Loucy (cell line): ENCODE measurements at regions not wholly inside any gene's neighbourhood (a gene's known extent, or its start where the extent isn't known, plus 50 kb on each side); places are given as distances from the start of the nearest gene placed in this dataset.

ENCODE experiments used
- CTCF ChIP-seq: fragments of 200-600 bp; sonication (generic); conservative IDR thresholded peaks from 2 replicates; pipeline ENCODE4 v1.5.1; 2014; ENCODE audit warnings: mild to moderate bottlenecking, antibody characterized with exemption, low read length
- EZH2phosphoT487 ChIP-seq: fragments of 200-600 bp; IDR thresholded peaks from 2 replicates; pipeline ENCODE4 v1.6.1; 2018; ENCODE audit warnings: antibody characterized with exemption, mild to moderate bottlenecking, moderate library complexity, borderline replicate concordance

GRCh38 chr1:187122566-187122965, 293.8 kb downstream of the PLA2G4A start:
- no peak for TF ChIP-seq CTCF
- no peak for TF ChIP-seq EZH2phosphoT487
